Endometrium (tissue), 2 donors: ENCODE measurements at regions not wholly inside any gene's neighbourhood (a gene's known extent, or its start where the extent isn't known, plus 50 kb on each side); places are given as distances from the start of the nearest gene placed in this dataset.
"Not testable (repeated sequence)": the region's sequence is repeated elsewhere in the genome, so short reads cannot be mapped to it uniquely, and the experiment has no call there.

ENCODE experiments used
- FAIRE-seq: peaks from 2 replicates; lab custom pipeline; 2012; peaks lifted over from hg19 to GRCh38; lab: Jason Lieb, UNC
- donor health status: control.
- donor health status: control.

- no peak for FAIRE-seq
These were observed 70.7 kb downstream of the CETN3 start for GRCh38 chr5:90338712-90339372.

- FAIRE-seq: no peak
These were observed 72.0 kb downstream of the CETN3 start for GRCh38 chr5:90337449-90338052.

DNA sequence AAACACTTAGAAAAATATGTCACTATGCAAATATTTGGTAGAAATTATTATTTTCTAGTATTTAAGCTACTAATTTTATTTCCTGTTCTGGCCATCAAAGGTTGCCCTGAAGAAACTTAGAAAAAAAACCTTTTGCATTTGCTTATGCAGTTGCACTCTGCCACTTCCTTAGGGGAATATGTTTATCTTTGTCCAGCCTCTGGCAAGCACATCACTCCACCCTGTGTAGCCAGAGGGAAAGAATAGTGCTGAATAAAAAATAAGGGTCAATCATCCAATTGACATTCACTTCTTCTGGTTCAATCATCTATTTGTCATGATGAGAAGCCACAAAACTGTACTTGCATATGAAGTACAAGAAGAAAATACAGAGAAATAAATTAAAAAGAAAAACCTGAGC, 72.8 kb downstream of the CETN3 start:
- FAIRE-seq: no peak

DNA sequence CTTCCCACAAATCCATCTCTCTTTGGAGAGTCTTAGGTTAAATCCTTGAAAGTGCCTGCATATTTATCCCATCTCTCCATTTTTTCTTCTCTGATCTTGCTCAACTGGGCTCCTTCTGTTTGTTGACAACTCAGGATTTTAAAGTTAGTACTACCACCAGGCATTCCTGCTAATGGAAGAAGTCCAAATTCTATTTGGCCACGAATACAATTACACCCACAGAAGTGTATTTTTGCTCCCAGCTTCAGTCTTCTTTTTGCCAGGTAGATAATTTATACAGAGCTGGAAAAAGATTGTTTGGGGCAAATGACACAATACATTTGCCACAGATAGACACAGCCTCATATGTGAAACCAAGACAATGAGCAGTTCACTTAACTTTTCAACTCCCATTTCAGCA, 74.8 kb downstream of the CETN3 start:
- FAIRE-seq: no peak

GRCh38 chr5:90329911-90330310, 79.6 kb downstream of the CETN3 start:
- no peak for FAIRE-seq

DNA sequence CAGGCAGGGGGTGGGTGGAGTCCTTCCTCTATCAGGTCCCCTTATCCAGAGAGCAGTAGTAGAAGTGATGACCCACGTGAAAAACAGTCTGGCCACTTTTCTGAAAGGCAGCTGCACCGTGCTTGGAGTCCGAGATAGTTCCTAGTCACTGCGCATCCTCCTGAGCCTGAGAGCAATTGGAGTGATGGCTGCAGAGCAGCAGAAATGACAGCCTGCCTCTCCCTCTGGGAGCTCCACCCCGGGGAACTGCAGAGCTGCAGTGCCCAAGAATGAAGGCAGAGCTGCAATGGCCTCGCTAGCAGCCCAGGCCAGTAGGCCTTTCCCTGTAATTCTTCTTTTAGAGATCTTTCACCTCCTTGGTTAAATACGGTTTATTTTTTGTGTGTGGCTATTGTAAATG, 82.6 kb downstream of the CETN3 start:
- FAIRE-seq: no peak

- FAIRE-seq: no peak
These were observed 84.5 kb downstream of the CETN3 start for GRCh38 chr5:90325093-90325492.

DNA sequence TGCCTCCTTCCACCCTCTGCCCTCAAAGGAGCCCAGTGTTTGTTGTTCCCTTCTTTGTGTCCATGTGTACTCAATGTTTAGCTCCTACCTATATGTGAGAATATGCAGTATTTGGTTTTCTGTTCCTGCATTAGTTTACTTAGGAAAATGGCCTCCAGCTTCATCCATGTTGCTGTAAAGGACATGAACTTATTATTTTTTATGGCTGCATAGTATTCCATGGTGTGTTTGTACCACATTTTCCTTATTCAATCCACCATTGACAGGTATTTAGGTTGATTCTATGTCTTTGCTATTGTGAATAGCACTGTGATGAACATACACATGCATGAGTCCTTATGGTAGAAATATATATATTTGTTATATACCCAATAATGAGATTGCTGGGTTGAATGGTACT, 89.2 kb downstream of the CETN3 start:
- FAIRE-seq: not testable (repeated sequence)

- no peak for FAIRE-seq
These were observed 97.5 kb downstream of the CETN3 start for GRCh38 chr5:90312027-90312426.

GRCh38 chr5:90311401-90311800, 98.2 kb downstream of the CETN3 start:
- FAIRE-seq: no peak

DNA sequence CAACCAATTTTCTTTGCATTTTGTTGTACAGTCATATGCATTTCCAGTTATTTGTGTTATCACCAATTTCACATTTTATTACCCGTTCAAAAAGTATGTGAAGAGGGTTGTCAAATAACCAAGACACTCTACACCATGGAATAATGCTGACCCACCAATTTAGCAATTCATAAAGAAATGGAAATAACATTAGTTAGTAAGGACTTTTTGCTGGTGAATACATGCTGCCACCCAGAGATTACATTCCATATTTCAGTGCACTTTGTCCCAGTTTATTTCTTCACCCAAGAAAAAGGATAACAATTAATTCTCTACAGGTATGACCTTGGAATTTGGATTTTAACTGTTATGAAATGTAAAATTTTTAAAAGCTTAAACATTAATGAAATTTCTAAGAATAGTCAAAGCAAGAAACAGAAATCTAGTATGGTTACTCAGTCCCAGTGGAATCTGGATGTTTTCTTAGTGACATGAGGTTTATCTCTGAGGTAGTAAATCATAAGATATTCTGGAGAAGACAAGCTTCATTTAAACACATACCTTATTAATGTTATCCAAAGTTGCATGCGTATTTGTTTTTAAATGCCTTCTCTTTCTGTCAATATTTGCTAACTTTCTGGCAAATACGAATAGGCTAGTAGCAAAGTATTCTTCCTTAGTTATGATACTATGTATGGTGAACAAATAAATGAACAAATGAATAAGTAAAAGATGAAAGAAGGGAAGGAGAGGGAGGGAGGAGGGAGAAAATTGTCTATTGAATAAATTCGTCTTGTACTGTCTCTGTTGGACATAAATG, 100.6 kb downstream of the CETN3 start:
- FAIRE-seq: peak; percentile 8

DNA sequence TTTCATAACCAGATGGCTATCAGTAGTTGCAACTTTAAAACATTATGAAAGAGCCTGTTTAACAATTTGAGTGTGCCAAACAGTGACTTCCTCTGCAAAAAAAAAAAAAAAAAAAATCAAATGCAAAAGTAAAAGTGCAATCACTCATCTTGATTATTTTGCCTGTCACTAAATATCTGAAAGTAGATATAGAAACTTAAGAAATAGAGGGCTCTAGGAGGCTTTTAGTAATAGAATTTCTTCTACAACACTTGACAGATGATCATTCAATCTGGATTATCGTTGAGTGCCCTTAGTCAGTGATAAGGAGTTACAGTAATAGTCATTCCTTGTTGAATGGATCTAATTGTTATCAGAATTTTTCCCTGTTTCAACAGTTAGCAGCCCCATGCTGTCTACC, 101.8 kb downstream of the CETN3 start:
- no peak for FAIRE-seq

GRCh38 chr5:90307322-90307721, 102.2 kb downstream of the CETN3 start:
- no peak for FAIRE-seq

GRCh38 chr5:90306613-90307012, 102.9 kb downstream of the CETN3 start:
- FAIRE-seq: no peak

DNA sequence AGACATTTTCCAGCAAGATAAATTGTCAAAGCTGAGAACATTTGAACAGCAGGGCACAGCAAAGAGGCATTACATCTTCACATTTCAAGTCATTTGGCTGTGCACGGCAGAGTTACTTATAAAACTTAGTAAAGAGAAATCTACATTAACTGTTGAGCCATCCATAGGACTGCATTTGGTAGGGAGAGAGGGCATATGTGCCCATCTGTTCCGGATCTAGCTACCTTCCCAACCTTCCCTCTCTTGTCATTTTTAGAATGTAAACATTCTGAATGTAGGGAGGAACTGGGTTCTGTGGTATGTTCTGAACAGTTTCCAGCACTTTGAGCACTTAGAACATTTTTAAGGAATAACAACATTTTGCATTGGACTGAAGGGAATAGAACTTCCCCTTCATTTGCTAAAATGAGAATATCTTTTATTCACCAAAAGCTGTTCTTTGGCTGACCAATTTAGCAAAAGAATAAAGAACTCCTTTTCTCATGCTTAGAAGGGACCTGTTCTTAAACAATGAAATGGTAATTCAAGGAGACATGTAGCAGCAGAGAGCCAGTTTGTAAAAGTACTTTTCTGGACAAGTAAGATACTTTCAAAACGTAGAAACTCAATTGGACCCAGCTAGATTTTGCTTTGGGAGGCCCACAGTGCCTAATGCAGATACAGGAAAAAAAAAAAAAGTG, 104.4 kb downstream of the CETN3 start:
- FAIRE-seq: no peak

GRCh38 chr5:90301248-90301647, 108.3 kb downstream of the CETN3 start:
- FAIRE-seq: no peak

GRCh38 chr5:90297045-90297764, 112.4 kb downstream of the CETN3 start:
- FAIRE-seq: no peak

GRCh38 chr5:90294604-90295003, 115.0 kb downstream of the CETN3 start:
- FAIRE-seq: no peak

GRCh38 chr5:90293931-90294330, 115.6 kb downstream of the CETN3 start:
- no peak for FAIRE-seq

DNA sequence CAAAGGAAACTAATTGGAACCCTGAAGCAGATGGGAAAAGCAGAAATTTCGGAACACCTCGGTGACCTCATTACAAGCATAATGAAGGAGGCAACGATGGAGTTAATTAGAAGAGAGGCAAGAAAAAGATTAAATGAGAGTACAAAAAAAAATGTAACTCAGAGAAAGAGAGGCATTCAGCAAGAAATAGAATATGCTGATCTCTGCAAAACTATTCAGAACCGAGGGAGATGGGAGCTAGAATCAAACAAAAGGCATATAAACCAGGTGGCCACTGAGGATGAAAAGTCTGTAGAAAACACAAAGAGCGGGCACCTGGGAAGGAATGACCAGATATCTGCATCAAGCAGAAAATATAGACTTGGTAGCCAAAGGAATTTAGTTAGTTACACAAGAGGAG, 118.9 kb downstream of the CETN3 start:
- no peak for FAIRE-seq

DNA sequence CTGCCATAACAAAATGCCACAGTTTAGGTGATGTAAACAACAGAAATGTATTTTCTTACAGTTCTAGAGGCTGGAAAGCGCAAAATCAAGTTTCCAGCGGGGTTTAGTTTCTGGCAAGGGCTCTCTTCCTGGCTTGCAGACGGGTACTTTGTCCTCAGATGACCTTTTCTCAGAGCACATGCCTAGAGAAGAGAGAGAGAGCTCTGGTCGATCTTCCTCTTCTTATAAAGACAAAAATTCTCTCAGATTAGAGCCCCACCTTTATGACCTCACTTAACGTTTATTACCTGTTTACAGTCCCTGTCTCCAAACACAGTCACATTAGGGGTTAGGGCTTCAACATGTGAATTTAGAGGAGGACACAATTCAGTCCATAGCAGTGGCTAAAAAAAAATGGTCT, 119.7 kb downstream of the CETN3 start:
- FAIRE-seq: no peak

- no peak for FAIRE-seq
These were observed 122.5 kb downstream of the CETN3 start for GRCh38 chr5:90287036-90287435.
